Trophoblast cell (in vitro differentiated cells and primary cell): ENCODE measurements at regions not wholly inside any gene's neighbourhood (a gene's known extent, or its start where the extent isn't known, plus 50 kb on each side); places are given as distances from the start of the nearest gene placed in this dataset.
"Not testable (repeated sequence)": the region's sequence is repeated elsewhere in the genome, so short reads cannot be mapped to it uniquely, and the experiment has no call there.

Experiments used
- DNase-seq, 2 donors: peaks; one replicate each; pipeline ENCODE4 v3.0.0-alpha.2; 2016
- H2AFZ ChIP-seq: 2 replicates; pipeline ENCODE4 v1.6.1; 2013; ENCODE audit warnings: low read length, moderate library complexity, mild to moderate bottlenecking; ENCODE audit not compliant: insufficient read depth, poor library complexity
- H2AK5ac ChIP-seq: 2 replicates; pipeline ENCODE4 v1.6.1; 2013; ENCODE audit warnings: mild to moderate bottlenecking, low read length
- H2BK120ac ChIP-seq: 2 replicates; pipeline ENCODE4 v1.6.1; 2013; ENCODE audit warnings: low read length, mild to moderate bottlenecking, moderate library complexity; ENCODE audit not compliant: insufficient read depth, poor library complexity
- H2BK12ac ChIP-seq: 2 replicates; pipeline ENCODE4 v1.6.1; 2013; ENCODE audit warnings: mild to moderate bottlenecking, low read length, moderate library complexity
- H2BK5ac ChIP-seq: 2 replicates; pipeline ENCODE4 v1.6.1; 2013; ENCODE audit warnings: low read length, low read depth, moderate library complexity, mild to moderate bottlenecking; ENCODE audit not compliant: poor library complexity
- H3K14ac ChIP-seq: 2 replicates; pipeline ENCODE4 v1.6.1; 2013; ENCODE audit warnings: mild to moderate bottlenecking, low read length
- H3K18ac ChIP-seq: 2 replicates; pipeline ENCODE4 v1.6.1; 2013; ENCODE audit warnings: mild to moderate bottlenecking, low read length
- H3K23ac ChIP-seq: 2 replicates; pipeline ENCODE4 v1.6.1; 2013; ENCODE audit warnings: low read length
- H3K27ac ChIP-seq: 2 replicates; pipeline ENCODE4 v1.5.1; 2013; ENCODE audit warnings: low read depth, mild to moderate bottlenecking, inconsistent platforms, low read length, moderate library complexity
- H3K27me3 ChIP-seq: 2 replicates; pipeline ENCODE4 v1.6.1; 2013; ENCODE audit warnings: inconsistent platforms, mild to moderate bottlenecking, low read length, moderate library complexity; ENCODE audit not compliant: insufficient read depth
- H3K36me3 ChIP-seq, 2 experiments: 1 replicate in 1 of 2; 2 replicates in 1 of 2; pipeline ENCODE4 v1.6.1; 2013; ENCODE audit warnings: low read length in 2 of 2, mild to moderate bottlenecking in 2 of 2, moderate library complexity in 1 of 2; ENCODE audit not compliant: insufficient read depth in 2 of 2, control insufficient read depth in 1 of 2
- H3K4ac ChIP-seq: 2 replicates; pipeline ENCODE4 v1.6.1; 2013; ENCODE audit warnings: low read depth, mild to moderate bottlenecking, low read length, moderate library complexity
- H3K4me1 ChIP-seq, 2 experiments: 1 replicate in 1 of 2; 2 replicates in 1 of 2; pipeline ENCODE4 v1.6.1; 2013; ENCODE audit warnings: low read length in 2 of 2, mild to moderate bottlenecking in 2 of 2, moderate library complexity in 1 of 2; ENCODE audit not compliant: insufficient read depth in 2 of 2, control insufficient read depth in 1 of 2
- H3K4me2 ChIP-seq: 2 replicates; pipeline ENCODE4 v1.6.1; 2013; ENCODE audit warnings: inconsistent platforms, mild to moderate bottlenecking, low read length, moderate library complexity
- H3K4me3 ChIP-seq: 2 replicates; pipeline ENCODE4 v1.5.1; 2013; ENCODE audit warnings: mild to moderate bottlenecking, low read depth, low read length, inconsistent platforms
- H3K79me1 ChIP-seq: one replicate; pipeline ENCODE4 v1.6.1; 2013; ENCODE audit warnings: low read length
- H3K79me2 ChIP-seq: 2 replicates; pipeline ENCODE4 v1.6.1; 2013; ENCODE audit warnings: low read length, mild to moderate bottlenecking; ENCODE audit not compliant: control insufficient read depth, insufficient read depth, poor library complexity
- H3K9ac ChIP-seq: 2 replicates; pipeline ENCODE4 v1.6.1; 2013; ENCODE audit warnings: mild to moderate bottlenecking, low read length
- H3K9me3 ChIP-seq: 2 replicates; pipeline ENCODE4 v1.6.1; 2013; ENCODE audit warnings: low read depth, mild to moderate bottlenecking, control low read depth, inconsistent platforms, low read length; ENCODE audit not compliant: insufficient read depth
- H4K12ac ChIP-seq: 2 replicates; pipeline ENCODE4 v1.6.1; 2013; ENCODE audit warnings: low read depth, mild to moderate bottlenecking, low read length, moderate library complexity
- H4K8ac ChIP-seq: 2 replicates; pipeline ENCODE4 v1.6.1; 2013; ENCODE audit warnings: low read depth, mild to moderate bottlenecking, low read length, moderate library complexity
- H4K91ac ChIP-seq: one replicate; pipeline ENCODE4 v1.6.1; 2013; ENCODE audit warnings: low read depth, mild to moderate bottlenecking, low read length, moderate library complexity
- WGBS: extraction: QIAGEN DNeasy Blood & Tissue Kit; methylation state at CpG from one replicate; pipeline ENCODE4 v1.1.7; 2013; ENCODE audit warnings: missing lambda C conversion rate; ENCODE audit not compliant: insufficient read length, insufficient coverage; ENCODE audit errors: extremely low coverage; 5-methylcytosine and 5-hydroxymethylcytosine counted together

DNA sequence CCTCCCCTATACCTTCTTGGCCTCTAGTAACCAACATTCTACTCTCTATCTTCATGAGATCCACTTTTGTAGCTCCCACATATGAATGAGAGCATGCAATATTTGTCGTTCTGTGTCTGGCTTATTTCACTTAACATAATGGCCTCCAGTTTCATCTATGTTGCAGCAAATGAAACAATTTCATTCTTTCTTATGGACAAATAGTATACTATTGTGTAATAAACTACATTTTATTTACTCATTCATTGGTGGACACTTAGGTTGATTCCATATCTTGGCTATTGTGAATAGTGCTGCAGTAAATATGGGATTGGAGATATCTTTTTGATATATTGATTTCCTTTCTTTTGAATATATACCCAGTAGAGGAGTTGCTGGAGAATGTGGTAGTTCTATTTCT lies 151.1 kb downstream of the JRKL start:
- no CpG with 5 or more reads among the region's 1 CpG for WGBS
- H2AK5ac ChIP-seq, result no peak overlapping the region

GRCh38 chr11:96543177-96543576 lies 153.4 kb downstream of the JRKL start:
- Histone ChIP-seq H3K9ac (no peak overlapping the region), H2BK120ac (no peak overlapping the region), H3K23ac (no peak overlapping the region), H2AFZ (no peak overlapping the region), H2BK12ac (no peak overlapping the region), H4K8ac (no peak overlapping the region), H3K79me2 (no peaks in the 10 kb centered on the region), H3K4ac (no peak overlapping the region), H3K18ac (no peak overlapping the region), H3K4me1 (no peaks in the 10 kb centered on the region), H3K27ac (no peak overlapping the region), H3K4me3 (no peak overlapping the region), H3K14ac (no peak overlapping the region), H4K91ac (no peak overlapping the region), H2AK5ac (no peak overlapping the region), H3K79me1 (no peaks in the 10 kb centered on the region), H3K36me3 (no peaks in the 10 kb centered on the region), H3K9me3 (peaks cover 2% of the 10 kb centered on the region), H2BK5ac (no peak overlapping the region), H3K4me2 (no peak overlapping the region), H3K27me3 (no peaks in the 10 kb centered on the region), H4K12ac (no peak overlapping the region)
- WGBS, result no CpG with 5 or more reads among the region's 3 CpGs
- no peak for DNase-seq

More for the DNA sequence above, 151.1 kb downstream of the JRKL start:
- no peaks in the 10 kb centered on the region for H3K4me1 ChIP-seq
- no peak overlapping the region for H2BK120ac ChIP-seq
- H3K9ac ChIP-seq, result no peak overlapping the region
- no peaks in the 10 kb centered on the region for H3K79me1 ChIP-seq
- no peak overlapping the region for H3K23ac ChIP-seq
- H2AFZ ChIP-seq, result no peak overlapping the region
- H3K14ac ChIP-seq, result no peak overlapping the region
- no peak overlapping the region for H3K18ac ChIP-seq
- H2BK12ac ChIP-seq, result no peak overlapping the region
- H3K79me2 ChIP-seq, result no peaks in the 10 kb centered on the region
- H3K36me3 ChIP-seq, result no peaks in the 10 kb centered on the region
- H4K91ac ChIP-seq, result no peak overlapping the region
- no peak overlapping the region for H3K4me3 ChIP-seq
- H3K27me3 ChIP-seq, result no peaks in the 10 kb centered on the region
- no peak overlapping the region for H3K4ac ChIP-seq
- H2BK5ac ChIP-seq, result no peak overlapping the region
- no peak overlapping the region for H4K8ac ChIP-seq
- H3K27ac ChIP-seq, result no peak overlapping the region
- peaks cover 2% of the 10 kb centered on the region for H3K9me3 ChIP-seq
- H3K4me2 ChIP-seq, result no peak overlapping the region
- DNase-seq, result no peak
- H4K12ac ChIP-seq, result no peak overlapping the region

DNA sequence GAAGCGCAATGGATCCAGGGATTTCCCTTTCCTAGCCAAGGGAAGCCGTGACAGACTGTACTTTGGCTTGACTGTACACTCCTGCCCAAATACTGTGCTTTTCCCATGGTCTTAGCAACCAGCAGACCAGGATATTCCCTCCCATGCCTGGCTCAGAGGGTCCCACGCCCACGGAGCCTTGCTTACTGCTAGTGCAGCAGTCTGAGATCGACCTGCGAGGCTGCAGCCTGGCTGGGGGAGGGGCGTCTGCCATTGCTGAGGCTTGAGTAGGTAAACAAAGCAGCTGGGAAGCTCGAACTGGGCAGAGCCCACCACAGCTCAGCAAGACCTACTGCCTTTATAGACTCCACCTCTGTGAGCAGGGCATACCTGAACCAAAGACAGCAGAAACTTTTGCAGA lies 155.4 kb downstream of the JRKL start:
- not testable (repeated sequence) for H3K4me1 ChIP-seq, H3K79me2 ChIP-seq, H4K91ac ChIP-seq, H3K4ac ChIP-seq, H3K36me3 ChIP-seq, H3K27ac ChIP-seq, DNase-seq, H3K79me1 ChIP-seq, H3K9me3 ChIP-seq, H3K23ac ChIP-seq, H3K9ac ChIP-seq, H4K12ac ChIP-seq, H3K4me3 ChIP-seq, H3K18ac ChIP-seq, H2BK12ac ChIP-seq, H2BK5ac ChIP-seq, H3K27me3 ChIP-seq, H2BK120ac ChIP-seq, H2AK5ac ChIP-seq, H2AFZ ChIP-seq, H3K14ac ChIP-seq, H3K4me2 ChIP-seq, H4K8ac ChIP-seq
- no CpG with 5 or more reads among the region's 8 CpGs for WGBS

GRCh38 chr11:96551136-96551535 lies 161.3 kb downstream of the JRKL start:
- no peak overlapping the region for H3K4me2 ChIP-seq
- H2BK12ac ChIP-seq, result no peak overlapping the region
- no peak overlapping the region for H4K8ac ChIP-seq
- no peaks in the 10 kb centered on the region for H3K27me3 ChIP-seq
- no peak overlapping the region for H3K23ac ChIP-seq
- WGBS, result no CpG with 5 or more reads among the region's 5 CpGs
- no peak overlapping the region for H4K91ac ChIP-seq
- H3K9me3 ChIP-seq, result peaks cover 2% of the 10 kb centered on the region
- H2AK5ac ChIP-seq, result no peak overlapping the region
- H3K4ac ChIP-seq, result no peak overlapping the region
- H3K79me2 ChIP-seq, result no peaks in the 10 kb centered on the region
- no peak overlapping the region for H3K27ac ChIP-seq
- no peak overlapping the region for H3K18ac ChIP-seq
- no peak overlapping the region for H4K12ac ChIP-seq
- no peak overlapping the region for H3K9ac ChIP-seq
- H2BK120ac ChIP-seq, result no peak overlapping the region
- no peak overlapping the region for H2BK5ac ChIP-seq
- H3K4me3 ChIP-seq, result no peak overlapping the region
- H3K14ac ChIP-seq, result no peak overlapping the region
- peak; percentile 33 to 60 for DNase-seq
- no peaks in the 10 kb centered on the region for H3K4me1 ChIP-seq
- no peaks in the 10 kb centered on the region for H3K36me3 ChIP-seq
- H3K79me1 ChIP-seq, result no peaks in the 10 kb centered on the region
- no peak overlapping the region for H2AFZ ChIP-seq
